ENCODE measurements at regions not wholly inside any gene's neighbourhood (a gene's known extent, or its start where the extent isn't known, plus 50 kb on each side); places are given as distances from the start of the nearest gene placed in this dataset.

- TF ChIP-seq CTCF (IDR thresholded peaks at IDR 0.05) (no peak), POLR2AphosphoS5 (IDR thresholded peaks at IDR 0.05) (no peak)
Measured at GRCh38 chr1:87620807-87621206, 292.1 kb downstream of the LMO4 start.
